H9 (cell line): ENCODE measurements at regions not wholly inside any gene's neighbourhood (a gene's known extent, or its start where the extent isn't known, plus 50 kb on each side); places are given as distances from the start of the nearest gene placed in this dataset.

Experiments
- DNase-seq: peaks from one replicate; pipeline ENCODE4 v3.0.0-alpha.2; 2017
- H2AFZ ChIP-seq: one replicate; pipeline ENCODE4 v1.6.1; 2013; ENCODE audit warnings: mild to moderate bottlenecking, low read length, control low read depth, moderate library complexity
- H2AK5ac ChIP-seq: 2 replicates; pipeline ENCODE4 v1.6.1; 2013; ENCODE audit warnings: low read length, control low read depth, mixed read lengths; ENCODE audit not compliant: insufficient read length
- H2BK120ac ChIP-seq: one replicate; pipeline ENCODE4 v1.6.1; 2013; ENCODE audit warnings: low read depth, mild to moderate bottlenecking, low read length, control low read depth, inconsistent platforms; ENCODE audit not compliant: poor library complexity, severe bottlenecking
- H2BK12ac ChIP-seq: 2 replicates; pipeline ENCODE4 v1.6.1; 2013; ENCODE audit warnings: low read length, control low read depth, mixed read lengths, low read depth; ENCODE audit not compliant: insufficient read length
- H2BK15ac ChIP-seq: 2 replicates; pipeline ENCODE4 v1.6.1; 2013; ENCODE audit warnings: low read depth, low read length, control low read depth
- H2BK20ac ChIP-seq: one replicate; pipeline ENCODE4 v1.6.1; 2013; ENCODE audit warnings: low read depth, mild to moderate bottlenecking, low read length, control low read depth, inconsistent platforms; ENCODE audit not compliant: poor library complexity, severe bottlenecking
- H2BK5ac ChIP-seq: 2 replicates; pipeline ENCODE4 v1.6.1; 2013; ENCODE audit warnings: low read length, control low read depth, mixed read lengths; ENCODE audit not compliant: insufficient read length
- H3K14ac ChIP-seq: 2 replicates; pipeline ENCODE4 v1.6.1; 2013; ENCODE audit warnings: low read length, control low read depth; ENCODE audit not compliant: insufficient read depth
- H3K18ac ChIP-seq: 2 replicates; pipeline ENCODE4 v1.6.1; 2013; ENCODE audit warnings: low read depth, mild to moderate bottlenecking, mixed read lengths, low read length, control low read depth; ENCODE audit not compliant: insufficient read length
- H3K23ac ChIP-seq: 2 replicates; pipeline ENCODE4 v1.6.1; 2013; ENCODE audit warnings: low read length, control low read depth, mixed read lengths, low read depth; ENCODE audit not compliant: insufficient read length
- H3K23me2 ChIP-seq: 2 replicates; pipeline ENCODE4 v1.6.1; 2013; ENCODE audit warnings: low read depth, mild to moderate bottlenecking, mixed read lengths, low read length, control low read depth; ENCODE audit not compliant: insufficient read length, poor library complexity, severe bottlenecking
- H3K27ac ChIP-seq: 2 replicates; pipeline ENCODE4 v1.5.1; 2013; ENCODE audit warnings: low read length, control low read depth, mixed read lengths, low read depth; ENCODE audit not compliant: insufficient read length
- H3K27me3 ChIP-seq: 2 replicates; pipeline ENCODE4 v1.6.1; 2013; ENCODE audit warnings: low read length, control low read depth, inconsistent platforms; ENCODE audit not compliant: insufficient read depth
- H3K4ac ChIP-seq: 2 replicates; pipeline ENCODE4 v1.6.1; 2013; ENCODE audit warnings: low read depth, mild to moderate bottlenecking, control low read depth, inconsistent platforms, low read length, moderate library complexity
- H3K4me1 ChIP-seq: 2 replicates; pipeline ENCODE4 v1.6.1; 2013; ENCODE audit warnings: low read length, control low read depth, inconsistent platforms; ENCODE audit not compliant: insufficient read depth
- H3K4me2 ChIP-seq: 2 replicates; pipeline ENCODE4 v1.6.1; 2013; ENCODE audit warnings: low read length, control low read depth, mixed read lengths; ENCODE audit not compliant: insufficient read length, insufficient read depth
- H3K56ac ChIP-seq: 2 replicates; pipeline ENCODE4 v1.6.1; 2013; ENCODE audit warnings: low read depth, mild to moderate bottlenecking, mixed read lengths, low read length, control low read depth; ENCODE audit not compliant: insufficient read length
- H3K79me1 ChIP-seq: 2 replicates; pipeline ENCODE4 v1.6.1; 2013; ENCODE audit warnings: low read depth, mild to moderate bottlenecking, moderate library complexity, low read length, control low read depth, inconsistent platforms; ENCODE audit not compliant: insufficient read depth, poor library complexity, severe bottlenecking
- H3K79me2 ChIP-seq: 2 replicates; pipeline ENCODE4 v1.6.1; 2013; ENCODE audit warnings: low read length, control low read depth, inconsistent platforms; ENCODE audit not compliant: insufficient read depth
- H3K9ac ChIP-seq: 2 replicates; pipeline ENCODE4 v1.6.1; 2013; ENCODE audit warnings: low read length, control low read depth, mixed read lengths; ENCODE audit not compliant: insufficient read length; ENCODE audit errors: extremely low read depth
- H3K9me3 ChIP-seq: one replicate; pipeline ENCODE4 v1.6.1; 2013; ENCODE audit warnings: low read depth, low read length, inconsistent platforms; ENCODE audit not compliant: control insufficient read depth
- H3T11ph ChIP-seq: one replicate; pipeline ENCODE4 v1.6.1; 2013; ENCODE audit warnings: mild to moderate bottlenecking, low read length, control low read depth, inconsistent platforms
- H4K20me1 ChIP-seq: one replicate; pipeline ENCODE4 v1.6.1; 2013; ENCODE audit not compliant: control insufficient read depth, insufficient read length, insufficient read depth
- H4K5ac ChIP-seq: 2 replicates; pipeline ENCODE4 v1.6.1; 2013; ENCODE audit warnings: low read depth, mild to moderate bottlenecking, mixed read lengths, low read length, control low read depth; ENCODE audit not compliant: insufficient read length
- H4K8ac ChIP-seq: replicated peaks from 2 replicates; pipeline ENCODE4 v1.6.1; 2013; ENCODE audit warnings: low read length, control low read depth, mixed read lengths, low read depth; ENCODE audit not compliant: insufficient read length
- H4K91ac ChIP-seq: 2 replicates; pipeline ENCODE4 v1.6.1; 2013; ENCODE audit warnings: low read depth, mild to moderate bottlenecking, moderate library complexity, mixed read lengths, low read length, control low read depth; ENCODE audit not compliant: insufficient read length
- H3K27ac Mint-ChIP-seq, 3 experiments: 2 replicates in 2 of 3; 3 replicates in 1 of 3; pipeline ENCODE4 v1.8.0; 2020 to 2021; ENCODE audit warnings: mixed read lengths in 3 of 3, mild to moderate bottlenecking in 1 of 3, moderate library complexity in 1 of 3
- H3K27me3 Mint-ChIP-seq: 2 replicates; pipeline ENCODE4 v1.8.0; 2021; ENCODE audit warnings: low read depth, mild to moderate bottlenecking, moderate library complexity, mixed read lengths
- H3K36me3 Mint-ChIP-seq, 3 experiments: 2 replicates in 2 of 3; 3 replicates in 1 of 3; pipeline ENCODE4 v1.8.0; 2020 to 2021; ENCODE audit warnings: low read depth in 3 of 3, mixed read lengths in 3 of 3; ENCODE audit not compliant: insufficient read depth in 1 of 3
- H3K4me1 Mint-ChIP-seq, 2 experiments: 2 replicates each; pipeline ENCODE4 v1.8.0; 2020; ENCODE audit warnings: mixed read lengths in 2 of 2
- H3K4me3 Mint-ChIP-seq, 2 experiments: 2 replicates in 1 of 2; 3 replicates in 1 of 2; pipeline ENCODE4 v1.8.0; 2020 to 2021; ENCODE audit warnings: mild to moderate bottlenecking in 2 of 2, mixed read lengths in 2 of 2, moderate library complexity in 1 of 2
- H3K9me3 Mint-ChIP-seq, 2 experiments: 2 replicates in 1 of 2; 3 replicates in 1 of 2; pipeline ENCODE4 v1.8.0; 2020; ENCODE audit warnings: mild to moderate bottlenecking in 2 of 2, mixed read lengths in 2 of 2, moderate library complexity in 1 of 2
- CTCF ChIP-seq: fragments of 200-600 bp; sonication (generic); conservative IDR thresholded peaks from 3 replicates; pipeline ENCODE4 v1.8.0; 2021; ENCODE audit warnings: antibody characterized with exemption, mild to moderate bottlenecking
- WGBS: extraction: QIAGEN DNeasy Blood & Tissue Kit; methylation state at CpG from one replicate; pipeline ENCODE4 v1.1.7; 2013; ENCODE audit warnings: missing lambda C conversion rate, low lambda C conversion rate, mixed read lengths; ENCODE audit not compliant: insufficient read length; ENCODE audit errors: extremely low coverage; 5-methylcytosine and 5-hydroxymethylcytosine counted together

GRCh38 chr5:2519153-2519552 is 232.3 kb downstream of the IRX2 start:
- no peaks in the 10 kb centered on the region for H4K20me1 ChIP-seq

More at GRCh38 chr5:2519153-2519552, 232.3 kb downstream of the IRX2 start:
- H3K4ac ChIP-seq = no peak overlapping the region
- H2BK5ac ChIP-seq = no peak overlapping the region
- Mint-ChIP-seq H3K27ac (peak overlapping the region in 1 of 3 experiments; percentile 74; a peak in 1 of 7 replicates), H3K36me3 (no peaks in the 10 kb centered on the region), H3K27me3 (peaks cover 4% of the 10 kb centered on the region), H3K4me1 (peaks cover 2 to 17% of the 10 kb centered on the region in 2 experiments; a peak in 3 of 4 replicates), H3K4me3 (no peak overlapping the region), H3K9me3 (no peaks in the 10 kb centered on the region)
- H4K5ac ChIP-seq = no peak overlapping the region
- H3K23ac ChIP-seq = no peak overlapping the region
- no peak for TF ChIP-seq CTCF
- no peaks in the 10 kb centered on the region for H3K4me1 ChIP-seq
- no peak overlapping the region for H3T11ph ChIP-seq
- no peak overlapping the region for H2BK12ac ChIP-seq
- no peaks in the 10 kb centered on the region for H3K79me1 ChIP-seq
- H3K18ac ChIP-seq = no peak overlapping the region
- no peak overlapping the region for H2BK20ac ChIP-seq
- no peaks in the 10 kb centered on the region for H3K23me2 ChIP-seq
- WGBS = no CpG with 5 or more reads among the region's 9 CpGs
- no peak overlapping the region for H4K8ac ChIP-seq
- no peaks in the 10 kb centered on the region for H3K79me2 ChIP-seq
- no peak for DNase-seq
- no peak overlapping the region for H3K4me2 ChIP-seq
- no peak overlapping the region for H3K27ac ChIP-seq
- H2AK5ac ChIP-seq = no peak overlapping the region
- H3K9ac ChIP-seq = no peak overlapping the region
- H2AFZ ChIP-seq = no peak overlapping the region
- H4K91ac ChIP-seq = no peak overlapping the region
- H3K56ac ChIP-seq = no peak overlapping the region
- no peaks in the 10 kb centered on the region for H3K27me3 ChIP-seq
- no peaks in the 10 kb centered on the region for H3K9me3 ChIP-seq
- no peak overlapping the region for H2BK15ac ChIP-seq
- no peak overlapping the region for H3K14ac ChIP-seq
- no peak overlapping the region for H2BK120ac ChIP-seq
